ENCODE measurements at regions not wholly inside any gene's neighbourhood (a gene's known extent, or its start where the extent isn't known, plus 50 kb on each side); places are given as distances from the start of the nearest gene placed in this dataset.

DNA sequence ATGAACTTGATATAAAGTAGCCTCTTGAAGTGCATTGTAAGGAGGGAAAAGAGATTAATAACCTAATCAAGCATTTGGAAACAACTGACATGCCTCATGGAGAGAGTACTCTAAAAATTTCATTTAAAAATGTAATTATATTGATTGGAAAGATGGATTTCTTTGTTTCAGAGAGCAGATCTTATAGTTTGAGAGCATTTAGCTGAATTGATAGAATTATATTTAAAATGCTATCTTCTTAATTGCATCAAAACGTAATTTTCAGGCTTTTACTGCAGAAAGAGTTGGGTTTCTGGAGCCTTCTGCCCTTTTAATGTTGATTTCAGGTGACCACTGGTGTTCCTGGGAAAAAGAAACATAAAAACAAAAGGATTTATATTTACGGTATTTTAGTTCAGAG lies 130.6 kb downstream of the EDN3 start:
- TF ChIP-seq POLR2A (IDR thresholded peaks at IDR 0.05; ENCODE audit: low read depth, low read length) = no peak
- FAIRE-seq (no peak), DNase-seq (ENCODE audit: insufficient read length, low spot score) (no peak)

DNA sequence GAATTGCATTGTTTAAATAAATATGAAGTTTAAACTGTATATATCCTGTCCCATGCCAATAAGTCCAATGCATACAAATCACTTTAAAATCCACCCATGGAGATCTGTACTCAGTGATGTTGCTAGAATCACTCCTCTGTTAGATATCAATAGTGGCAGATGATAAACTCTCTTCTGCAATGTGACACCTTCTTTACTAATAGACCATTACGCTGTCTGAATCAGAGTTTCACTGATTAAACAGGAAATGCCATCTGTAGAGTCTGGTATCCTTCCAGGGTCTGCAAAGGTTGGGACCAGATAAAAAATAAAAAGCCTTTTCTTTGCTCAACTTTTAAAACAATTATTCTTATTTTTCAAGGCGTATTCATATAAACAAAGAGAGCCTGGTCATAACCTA lies 134.5 kb downstream of the EDN3 start:
- DNase-seq (ENCODE audit: insufficient read length, low spot score) (no peak), FAIRE-seq (no peak)
- no peak for TF ChIP-seq POLR2A (IDR thresholded peaks at IDR 0.05; ENCODE audit: low read depth, low read length)

DNA sequence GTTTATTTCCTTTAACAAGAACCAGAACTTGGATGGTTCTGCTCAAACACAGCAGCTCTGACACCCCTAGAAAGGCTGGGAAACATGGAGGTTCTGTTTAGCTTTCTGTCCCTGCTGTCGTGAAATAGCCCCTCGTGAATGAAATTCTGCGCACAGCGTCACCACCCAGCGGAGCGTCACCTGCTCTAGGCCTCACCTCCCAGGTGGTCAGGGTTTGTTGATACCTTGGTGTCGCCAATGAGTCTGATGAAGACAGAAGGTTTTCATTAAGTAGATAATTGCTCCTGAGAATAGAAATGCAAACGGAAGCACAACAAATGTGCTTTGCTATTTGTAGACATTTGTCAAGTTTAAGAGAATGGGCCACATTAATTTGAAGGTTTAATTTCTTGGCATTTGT lies 135.1 kb downstream of the EDN3 start:
- DNase-seq (ENCODE audit: insufficient read length, low spot score) = no peak
- no peak for TF ChIP-seq POLR2A (IDR thresholded peaks at IDR 0.05; ENCODE audit: low read depth, low read length)
- FAIRE-seq = no peak

DNA sequence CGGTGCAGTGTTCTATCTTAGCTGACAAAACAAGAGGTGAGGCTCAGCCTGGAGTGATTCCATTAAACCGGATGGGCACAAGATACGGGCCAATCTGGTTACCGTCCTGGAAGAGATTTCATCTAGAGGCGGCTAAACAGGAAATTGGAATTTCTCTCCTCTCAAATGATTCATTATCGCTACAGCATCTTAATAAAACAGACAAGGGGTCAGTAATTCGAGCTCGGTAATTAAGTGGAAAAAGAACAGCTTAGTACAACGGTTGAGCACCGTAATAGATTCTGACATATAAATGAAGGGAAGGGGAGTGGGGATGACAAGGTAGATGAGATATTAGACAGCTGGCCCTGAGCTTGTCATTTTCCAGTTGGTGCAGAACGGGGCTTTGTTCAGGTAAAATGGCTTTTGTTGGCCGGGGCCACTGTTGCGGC lies 137.2 kb downstream of the EDN3 start:
- DNase-seq (ENCODE audit: insufficient read length, low spot score) (no peak), FAIRE-seq (no peak)
- no peak for TF ChIP-seq POLR2A (IDR thresholded peaks at IDR 0.05; ENCODE audit: low read depth, low read length)

DNA sequence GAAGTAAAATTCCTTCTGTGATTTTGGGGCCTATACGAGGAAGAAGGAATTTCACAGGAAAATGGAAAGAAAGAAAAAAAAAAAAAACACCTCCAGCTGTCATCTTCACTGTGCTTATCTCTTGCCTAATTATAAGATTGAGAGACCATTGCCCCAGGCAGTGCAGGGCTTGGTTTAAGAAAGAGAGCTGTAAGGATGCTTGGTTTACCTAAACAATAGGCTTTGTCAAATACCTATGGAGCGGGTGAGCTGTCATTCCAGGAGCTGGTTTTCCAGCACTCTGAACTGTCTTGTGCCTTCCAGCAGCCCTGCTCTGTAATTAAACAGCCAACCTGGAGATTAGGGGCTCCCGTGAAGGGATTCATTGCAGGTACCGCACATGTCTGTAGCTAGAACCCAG lies 137.8 kb downstream of the EDN3 start:
- no peak for FAIRE-seq
- DNase-seq (ENCODE audit: insufficient read length, low spot score) = no peak
- TF ChIP-seq POLR2A (IDR thresholded peaks at IDR 0.05; ENCODE audit: low read depth, low read length) = no peak

DNA sequence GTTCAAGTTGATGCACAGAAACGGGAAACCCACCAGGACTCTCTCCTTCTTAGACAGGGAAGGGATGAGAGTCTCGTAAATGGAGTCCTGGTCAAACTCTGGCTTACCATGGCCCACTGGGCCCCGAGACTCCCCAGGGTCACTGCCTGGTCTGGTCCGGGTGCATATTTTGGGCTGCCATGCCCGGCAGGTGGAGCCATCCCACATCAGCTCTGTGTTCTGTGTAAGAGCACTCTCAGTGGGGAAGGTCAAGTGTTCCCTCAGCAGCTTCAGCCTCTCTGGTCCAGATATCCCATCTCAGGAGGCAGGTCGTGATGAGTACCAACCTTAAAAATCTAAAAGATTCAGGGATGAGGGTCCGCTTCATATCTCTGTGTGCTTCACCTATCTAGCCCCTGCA lies 138.8 kb downstream of the EDN3 start:
- DNase-seq (ENCODE audit: insufficient read length, low spot score) (no peak), FAIRE-seq (no peak)
- TF ChIP-seq POLR2A (IDR thresholded peaks at IDR 0.05; ENCODE audit: low read depth, low read length) = no peak

DNA sequence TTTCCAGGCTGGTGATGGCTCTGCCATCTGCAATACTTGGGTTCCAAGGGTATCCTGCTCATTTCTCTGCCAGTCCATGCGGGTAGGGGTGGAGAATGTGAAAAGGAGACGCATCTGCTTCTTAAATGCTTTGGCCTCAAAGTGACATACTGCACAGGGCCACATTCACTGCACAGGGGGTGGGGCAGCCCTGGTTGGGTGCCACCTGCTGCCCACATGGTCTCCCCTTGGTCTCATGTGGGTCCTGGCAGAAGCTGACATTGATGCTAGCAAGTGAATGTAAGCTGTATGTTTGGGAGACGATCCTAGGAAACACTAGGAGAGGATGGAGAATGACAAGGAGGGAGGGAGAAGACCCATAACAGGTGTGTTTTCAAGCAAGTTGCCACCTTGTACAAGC lies 140.9 kb downstream of the EDN3 start:
- DNase-seq (ENCODE audit: insufficient read length, low spot score) = no peak
- no peak for FAIRE-seq
- no peak for TF ChIP-seq POLR2A (IDR thresholded peaks at IDR 0.05; ENCODE audit: low read depth, low read length)

DNA sequence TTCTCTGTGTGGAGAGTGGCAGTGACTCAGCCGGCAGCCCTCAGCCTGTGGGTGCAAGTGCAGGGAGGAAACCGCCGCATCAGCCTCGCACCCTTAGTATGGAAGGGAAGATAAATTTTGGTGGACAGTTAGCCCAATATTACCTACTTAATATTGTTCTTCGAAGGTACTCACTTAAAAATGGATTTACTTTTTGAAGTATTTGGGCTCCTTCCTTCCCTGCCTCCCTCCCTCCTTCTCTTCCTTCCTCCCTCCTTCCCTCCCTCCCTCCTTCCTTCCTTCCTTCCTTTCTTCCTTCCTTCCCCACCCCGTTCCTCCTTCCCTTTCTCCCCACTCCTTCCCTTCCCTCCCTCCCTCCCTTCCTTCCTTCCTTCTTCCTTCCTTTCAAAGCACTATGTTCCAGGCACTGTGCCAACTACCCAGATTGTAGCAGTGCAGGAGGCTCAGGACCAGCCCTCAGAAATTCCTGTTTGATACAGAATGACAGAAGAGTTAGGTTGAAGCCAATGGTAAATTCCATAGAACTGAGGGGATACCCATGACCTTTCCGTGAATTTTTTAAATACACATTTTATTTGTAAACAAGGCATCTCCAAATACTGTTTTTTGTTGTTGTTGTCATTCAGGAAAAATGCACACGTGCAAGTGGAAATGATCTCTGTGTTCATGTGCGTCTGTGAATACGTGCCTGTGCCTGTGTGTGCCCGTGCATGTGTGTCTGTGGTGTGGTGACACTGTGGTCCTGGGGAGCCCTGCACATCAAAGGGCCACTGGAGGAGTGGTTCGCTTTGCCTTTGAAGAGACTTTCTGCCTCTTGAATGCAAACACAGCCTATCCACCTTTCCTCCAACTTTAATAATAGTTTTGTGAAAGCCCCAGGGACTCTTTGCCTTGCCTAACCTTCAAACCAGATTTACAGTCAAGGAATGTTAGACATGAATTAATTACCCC lies 141.7 kb downstream of the EDN3 start:
- FAIRE-seq (no peak), DNase-seq (ENCODE audit: insufficient read length, low spot score) (no peak)
- no peak for TF ChIP-seq POLR2A (IDR thresholded peaks at IDR 0.05; ENCODE audit: low read depth, low read length)

DNA sequence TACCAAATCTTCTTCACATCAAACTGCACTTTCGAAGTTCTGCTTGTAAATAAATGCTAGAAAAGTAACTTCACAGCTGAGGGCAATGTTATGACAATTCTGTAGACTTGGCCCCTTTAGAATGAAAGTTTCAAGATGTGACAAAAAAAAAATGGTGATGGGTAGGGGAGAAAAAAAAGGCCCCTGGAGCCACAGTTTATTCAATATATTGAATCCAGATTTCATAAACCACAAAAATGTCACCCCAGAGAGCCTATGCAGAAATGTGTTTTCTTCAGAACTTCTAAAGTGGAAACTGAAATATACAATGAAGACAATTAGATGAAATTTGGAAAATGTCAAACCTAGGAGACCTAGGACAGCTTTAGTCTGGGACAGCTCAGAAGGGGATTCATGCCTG lies 143.1 kb downstream of the EDN3 start:
- TF ChIP-seq POLR2A (IDR thresholded peaks at IDR 0.05; ENCODE audit: low read depth, low read length) = no peak
- no peak for DNase-seq (ENCODE audit: insufficient read length, low spot score)
- no peak for FAIRE-seq

DNA sequence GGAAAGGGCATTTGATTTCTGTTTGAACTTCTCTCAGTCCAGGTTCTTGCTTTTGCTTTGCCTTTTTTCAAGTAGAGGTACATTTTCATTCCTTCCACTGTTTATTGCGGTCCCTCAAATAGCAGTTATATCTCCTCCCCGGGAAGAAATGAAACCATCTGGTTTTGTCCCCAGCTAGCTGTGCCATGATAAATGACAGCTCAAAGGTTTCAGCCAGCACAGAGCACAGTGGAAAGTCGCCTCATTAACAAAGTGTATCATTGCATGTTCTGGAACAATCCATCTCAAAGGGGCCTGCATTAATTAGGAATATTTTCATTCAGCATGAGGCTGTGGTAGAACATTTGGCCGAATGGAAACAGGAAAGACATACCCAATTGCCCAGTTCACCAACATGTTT lies 146.0 kb downstream of the EDN3 start:
- no peak for FAIRE-seq
- TF ChIP-seq POLR2A (IDR thresholded peaks at IDR 0.05; ENCODE audit: low read depth, low read length) = no peak
- no peak for DNase-seq (ENCODE audit: insufficient read length, low spot score)

DNA sequence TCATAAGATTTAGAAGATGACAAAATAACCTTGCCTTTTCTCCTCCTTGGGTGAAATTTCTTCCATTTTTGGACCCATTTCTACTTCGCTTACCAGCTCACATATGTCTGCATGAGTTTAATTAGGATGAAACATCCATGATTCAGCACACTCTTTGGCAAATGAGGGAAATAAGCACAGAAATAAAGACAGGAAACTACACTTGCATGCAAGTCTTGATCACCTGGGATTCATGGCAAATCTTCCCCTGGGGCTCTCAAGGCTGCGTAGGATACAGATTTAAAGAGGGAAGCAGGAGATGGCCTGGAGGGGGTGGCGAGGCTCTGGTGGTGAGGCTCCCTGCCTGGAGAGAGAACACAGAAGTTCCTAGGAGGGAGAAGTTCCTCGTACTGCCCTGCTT lies 147.8 kb downstream of the EDN3 start:
- no peak for DNase-seq (ENCODE audit: insufficient read length, low spot score)
- no peak for FAIRE-seq
- no peak for TF ChIP-seq POLR2A (IDR thresholded peaks at IDR 0.05; ENCODE audit: low read depth, low read length)

DNA sequence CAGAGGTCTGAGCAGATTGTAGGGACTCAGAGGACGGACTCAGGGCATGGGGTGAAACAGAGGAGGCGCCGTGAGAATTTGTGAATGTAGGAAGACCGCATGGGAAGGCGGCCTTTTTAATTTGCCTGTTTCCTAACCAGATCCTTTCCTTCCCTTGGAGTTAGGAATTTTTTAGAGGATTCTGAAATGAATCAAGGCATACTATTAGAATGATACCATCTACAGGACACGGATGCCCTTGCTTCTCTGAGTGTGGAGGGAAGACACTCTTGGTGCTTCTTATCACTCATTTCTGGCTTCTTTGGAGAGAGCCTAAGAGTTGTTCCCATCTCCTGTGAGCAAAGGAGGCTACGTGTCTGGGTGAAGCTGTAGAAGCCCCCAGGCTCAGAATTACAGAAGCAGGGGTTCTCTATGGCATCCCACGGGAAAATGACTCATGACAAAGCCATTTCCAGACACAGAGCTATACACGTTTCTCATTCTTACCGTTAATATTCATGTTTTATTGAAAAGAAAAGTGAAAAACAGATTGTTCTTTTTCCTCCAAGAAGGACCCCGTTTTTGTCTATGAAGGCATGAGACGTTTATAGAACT lies 148.5 kb downstream of the EDN3 start:
- DNase-seq (ENCODE audit: insufficient read length, low spot score) = no peak
- no peak for TF ChIP-seq POLR2A (IDR thresholded peaks at IDR 0.05; ENCODE audit: low read depth, low read length)
- no peak for FAIRE-seq

DNA sequence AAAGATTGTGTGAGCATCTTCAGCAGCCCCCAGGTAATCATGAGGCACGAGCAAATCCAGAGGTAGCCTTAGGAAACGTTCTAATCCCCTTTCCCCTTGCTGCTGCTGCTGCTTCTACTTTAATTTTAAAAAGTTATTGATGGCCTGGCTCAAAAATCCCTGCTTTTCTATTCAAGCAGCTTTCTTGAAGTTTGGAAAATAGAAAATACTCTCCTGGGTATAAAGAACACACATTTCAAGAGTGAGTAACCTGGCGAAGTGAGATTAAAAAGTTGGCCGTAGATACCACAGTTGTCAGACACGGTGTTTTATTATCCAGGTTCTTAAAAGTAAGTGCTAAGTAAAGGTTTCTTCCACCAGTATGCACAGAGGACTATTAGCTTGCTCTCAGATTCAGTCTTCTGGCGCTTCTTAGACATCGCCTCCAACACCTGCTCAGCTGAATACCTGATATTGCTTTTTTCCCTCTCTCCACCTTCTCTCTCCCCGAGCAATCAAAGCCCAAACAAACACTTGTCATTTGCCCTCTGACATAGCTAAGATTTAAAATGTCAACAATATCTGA lies 150.7 kb downstream of the EDN3 start:
- no peak for TF ChIP-seq POLR2A (IDR thresholded peaks at IDR 0.05; ENCODE audit: low read depth, low read length)
- FAIRE-seq (no peak), DNase-seq (ENCODE audit: insufficient read length, low spot score) (no peak)

DNA sequence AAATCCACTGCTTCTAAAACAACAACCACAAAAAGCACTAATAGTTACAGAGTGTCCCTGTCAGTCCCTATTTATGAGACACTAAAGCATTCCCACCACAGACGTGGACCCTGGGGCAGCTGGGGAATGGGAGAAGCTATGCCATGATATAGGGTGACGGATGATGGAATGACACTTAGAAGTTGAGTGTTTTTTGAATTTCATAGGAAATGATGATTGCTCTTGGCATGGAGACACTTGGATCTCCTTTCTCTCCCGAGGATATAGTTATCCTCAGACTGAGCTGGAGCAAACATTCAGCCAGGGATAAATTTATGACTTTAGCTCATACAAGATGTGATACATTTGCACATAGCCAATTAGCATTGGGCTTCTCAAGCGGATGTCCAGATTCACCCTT lies 151.2 kb downstream of the EDN3 start:
- no peak for DNase-seq (ENCODE audit: insufficient read length, low spot score)
- no peak for TF ChIP-seq POLR2A (IDR thresholded peaks at IDR 0.05; ENCODE audit: low read depth, low read length)

DNA sequence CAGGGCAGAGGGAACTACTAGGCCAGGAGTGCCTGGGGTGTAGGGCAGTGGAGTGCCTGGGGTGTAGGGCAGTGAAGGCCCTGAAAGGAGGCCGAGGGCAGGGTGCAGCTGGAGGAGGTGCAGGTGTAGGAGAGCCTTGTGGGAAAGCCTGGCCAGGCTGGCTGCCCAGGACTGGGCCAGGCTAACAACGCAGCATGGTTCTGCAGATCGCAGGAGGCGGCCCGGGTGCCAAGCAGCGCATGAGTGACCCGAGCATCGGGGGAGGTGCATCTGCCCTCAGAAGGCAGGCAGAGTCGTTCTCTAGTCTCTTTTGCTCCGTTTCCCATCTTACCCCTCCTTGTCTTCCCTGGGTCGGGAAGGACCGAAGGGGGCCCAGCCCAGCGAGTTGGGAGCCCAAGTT lies 151.5 kb upstream of the PHACTR3 start:
- DNase-seq (ENCODE audit: insufficient read length, low spot score) = no peak
- TF ChIP-seq POLR2A (IDR thresholded peaks at IDR 0.05; ENCODE audit: low read depth, low read length) = no peak
- FAIRE-seq = no peak

More for the DNA sequence above, 151.2 kb downstream of the EDN3 start:
- no peak for FAIRE-seq
